ENCODE measurements at regions not wholly inside any gene's neighbourhood (a gene's known extent, or its start where the extent isn't known, plus 50 kb on each side); places are given as distances from the start of the nearest gene placed in this dataset.

GRCh38 chr3:81985996-81986723, 224.7 kb upstream of the GBE1 start:
- Histone ChIP-seq H3K4me3 (ENCODE audit: low read depth, low read length) (no peak overlapping the region), H3K79me2 (no peaks in the 10 kb centered on the region), H3K36me3 (ENCODE audit: control insufficient read depth, insufficient read depth, low read length) (no peaks in the 10 kb centered on the region), H3K27me3 (ENCODE audit: control insufficient read depth, insufficient read depth, low read length) (no peaks in the 10 kb centered on the region), H3K27ac (no peak overlapping the region), H3K4me2 (ENCODE audit: low read length) (no peak overlapping the region), H3K9me3 (ENCODE audit: control insufficient read depth, low read length) (no peaks in the 10 kb centered on the region), H3K4me1 (no peaks in the 10 kb centered on the region), H2AFZ (no peak overlapping the region), H3K9ac (no peak overlapping the region)
- TF ChIP-seq CTCF (IDR thresholded peaks at IDR 0.05) = no peak

GRCh38 chr3:81983382-81983781, 221.9 kb upstream of the GBE1 start:
- TF ChIP-seq CTCF (IDR thresholded peaks at IDR 0.05) = no peak
- Histone ChIP-seq H3K79me2 (no peaks in the 10 kb centered on the region), H3K4me3 (ENCODE audit: low read depth, low read length) (no peak overlapping the region), H3K36me3 (ENCODE audit: control insufficient read depth, insufficient read depth, low read length) (no peaks in the 10 kb centered on the region), H3K4me1 (no peaks in the 10 kb centered on the region), H3K27ac (no peak overlapping the region), H3K4me2 (ENCODE audit: low read length) (no peak overlapping the region), H3K27me3 (ENCODE audit: control insufficient read depth, insufficient read depth, low read length) (no peaks in the 10 kb centered on the region), H2AFZ (no peak overlapping the region), H3K9me3 (ENCODE audit: control insufficient read depth, low read length) (no peaks in the 10 kb centered on the region), H3K9ac (no peak overlapping the region)

GRCh38 chr3:81980596-81981494, 219.4 kb upstream of the GBE1 start:
- Histone ChIP-seq H3K4me3 (ENCODE audit: low read depth, low read length) (no peak overlapping the region), H3K9me3 (ENCODE audit: control insufficient read depth, low read length) (no peaks in the 10 kb centered on the region), H3K9ac (no peak overlapping the region), H3K4me1 (no peaks in the 10 kb centered on the region), H3K27me3 (ENCODE audit: control insufficient read depth, insufficient read depth, low read length) (no peaks in the 10 kb centered on the region), H3K27ac (no peak overlapping the region), H2AFZ (no peak overlapping the region), H3K79me2 (no peaks in the 10 kb centered on the region), H3K36me3 (ENCODE audit: control insufficient read depth, insufficient read depth, low read length) (no peaks in the 10 kb centered on the region), H3K4me2 (ENCODE audit: low read length) (no peak overlapping the region)
- TF ChIP-seq CTCF (IDR thresholded peaks at IDR 0.05) = no peak

- H3K36me3 ChIP-seq (ENCODE audit: control insufficient read depth, insufficient read depth, low read length) = no peaks in the 10 kb centered on the region
- no peaks in the 10 kb centered on the region for H3K9me3 ChIP-seq (ENCODE audit: control insufficient read depth, low read length)
- no peak overlapping the region for H2AFZ ChIP-seq
- H3K4me1 ChIP-seq = no peaks in the 10 kb centered on the region
- TF ChIP-seq CTCF (IDR thresholded peaks at IDR 0.05) = no peak
- H3K9ac ChIP-seq = no peak overlapping the region
- H3K27me3 ChIP-seq (ENCODE audit: control insufficient read depth, insufficient read depth, low read length) = no peaks in the 10 kb centered on the region
- no peaks in the 10 kb centered on the region for H3K79me2 ChIP-seq
- H3K27ac ChIP-seq = no peak overlapping the region
- H3K4me3 ChIP-seq (ENCODE audit: low read depth, low read length) = no peak overlapping the region
- H3K4me2 ChIP-seq (ENCODE audit: low read length) = no peak overlapping the region
Observed at GRCh38 chr3:81974751-81975150, 213.3 kb upstream of the GBE1 start.
